H1 (cell line): ENCODE measurements at regions not wholly inside any gene's neighbourhood (a gene's known extent, or its start where the extent isn't known, plus 50 kb on each side); places are given as distances from the start of the nearest gene placed in this dataset.

Source experiments
- CTCF ChIA-PET: fragments of 300-600 bp; sonication (Branson Sonifier 250); formaldehyde crosslinking; loops from one replicate; lab custom pipeline; 2021; ENCODE audit not compliant: partially characterized antibody; lab: Charles Lee
- POLR2A ChIA-PET: fragments of 300-600 bp; sonication (Branson Sonifier 250); formaldehyde crosslinking; loops from one replicate; lab custom pipeline; 2021; ENCODE audit warnings: inconsistent platforms; ENCODE audit not compliant: partially characterized antibody; lab: Charles Lee
- DNase-seq, 2 experiments: peaks; one replicate each; pipeline versions ENCODE4 v3.0.0 to v3.0.0-alpha.2; 2010 to 2022; ENCODE audit warnings: low spot score in 2 of 2, low read depth in 1 of 2, mixed read lengths in 1 of 2
- FAIRE-seq: peaks from 2 replicates; lab custom pipeline; 2011; peaks lifted over from hg19 to GRCh38; lab: Jason Lieb, UNC
- H2AFZ ChIP-seq: 2 replicates; pipeline ENCODE4 v1.8.1; 2012; ENCODE audit warnings: low read length, inconsistent platforms
- H2AK5ac ChIP-seq: 2 replicates; pipeline ENCODE4 v1.6.1; 2013; ENCODE audit warnings: low read depth, low read length
- H2BK120ac ChIP-seq: replicated peaks from 2 replicates; pipeline ENCODE3; 2013; ENCODE audit warnings: low read depth, low read length, inconsistent platforms
- H2BK12ac ChIP-seq: 2 replicates; pipeline ENCODE4 v1.6.1; 2013; ENCODE audit warnings: low read depth, low read length
- H2BK15ac ChIP-seq: 2 replicates; pipeline ENCODE4 v1.6.1; 2013; ENCODE audit warnings: low read length
- H2BK20ac ChIP-seq: 2 replicates; pipeline ENCODE4 v1.6.1; 2013; ENCODE audit warnings: low read length
- H2BK5ac ChIP-seq: 2 replicates; pipeline ENCODE4 v1.6.1; 2013; ENCODE audit warnings: low read depth, low read length
- H3K14ac ChIP-seq: 2 replicates; pipeline ENCODE4 v1.6.1; 2013; ENCODE audit warnings: inconsistent platforms; ENCODE audit not compliant: insufficient read length
- H3K18ac ChIP-seq: 2 replicates; pipeline ENCODE4 v1.6.1; 2013; ENCODE audit warnings: low read length; ENCODE audit errors: extremely low read depth
- H3K23ac ChIP-seq: 2 replicates; pipeline ENCODE4 v1.6.1; 2013; ENCODE audit warnings: inconsistent platforms; ENCODE audit not compliant: insufficient read length
- H3K23me2 ChIP-seq: 2 replicates; pipeline ENCODE4 v1.6.1; 2013; ENCODE audit warnings: low read depth, low read length
- H3K27ac ChIP-seq: 2 replicates; pipeline ENCODE4 v1.6.1; 2011; ENCODE audit warnings: low read depth, low read length, inconsistent platforms
- H3K27me3 ChIP-seq, 4 experiments: replicated peaks in 1 of 4; 1 replicate in 1 of 4; 2 replicates in 3 of 4; pipeline versions ENCODE4 v1.6.1 to v1.8.1; 2011 to 2013; ENCODE audit warnings: low read length in 3 of 4, mild to moderate bottlenecking in 3 of 4, inconsistent platforms in 2 of 4, mixed read lengths in 2 of 4, moderate library complexity in 1 of 4; ENCODE audit not compliant: control insufficient read depth in 3 of 4, insufficient read depth in 3 of 4; ENCODE audit errors: extremely low read depth in 1 of 4
- H3K36me3 ChIP-seq, 4 experiments: 2 replicates each; pipeline versions ENCODE4 v1.6.1 to v1.8.1; 2011 to 2013; ENCODE audit warnings: mild to moderate bottlenecking in 4 of 4, low read length in 3 of 4, moderate library complexity in 2 of 4, control low read depth in 1 of 4, inconsistent platforms in 1 of 4; ENCODE audit not compliant: insufficient read depth in 4 of 4, control insufficient read depth in 2 of 4
- H3K4ac ChIP-seq: replicated peaks from 2 replicates; pipeline ENCODE3; 2013; ENCODE audit warnings: low read length, low read depth, mixed read lengths, inconsistent platforms; ENCODE audit not compliant: insufficient read length
- H3K4me1 ChIP-seq, 4 experiments: replicated peaks in 1 of 4; 1 replicate in 1 of 4; 2 replicates in 3 of 4; pipeline versions ENCODE4 v1.6.1 to v1.8.1; 2011 to 2013; ENCODE audit warnings: low read length in 3 of 4, inconsistent platforms in 2 of 4, mixed read lengths in 1 of 4; ENCODE audit not compliant: insufficient read depth in 4 of 4, control insufficient read depth in 3 of 4
- H3K4me2 ChIP-seq, 2 experiments: 2 replicates each; pipeline versions ENCODE4 v1.6.1 to v1.8.1; 2011 to 2013; ENCODE audit warnings: low read depth in 2 of 2, low read length in 2 of 2, control low read depth in 1 of 2, inconsistent platforms in 1 of 2, mild to moderate bottlenecking in 1 of 2; ENCODE audit not compliant: insufficient read depth in 1 of 2
- H3K4me3 ChIP-seq, 4 experiments: fragments of 200-600, 300-600 bp in 1 of 4; sonication (generic), shearing (Covaris generic), sonication (Bioruptor Twin) in 1 of 4; 2 replicates each; pipeline versions ENCODE4 v1.5.1 to v1.8.1; 2011 to 2016; ENCODE audit warnings: low read length in 4 of 4, low read depth in 3 of 4, control low read depth in 2 of 4, inconsistent platforms in 2 of 4, mild to moderate bottlenecking in 2 of 4, mixed read lengths in 1 of 4, moderate library complexity in 1 of 4; ENCODE audit not compliant: insufficient read depth in 2 of 4; ENCODE audit errors: extremely low read depth in 1 of 4
- H3K56ac ChIP-seq: replicated peaks from 2 replicates; pipeline ENCODE3; 2013; ENCODE audit warnings: low read depth, mild to moderate bottlenecking, mixed read lengths, low read length, inconsistent platforms; ENCODE audit not compliant: insufficient read length
- H3K79me1 ChIP-seq: 2 replicates; pipeline ENCODE4 v1.6.1; 2013; ENCODE audit warnings: low read depth, low read length, control low read depth
- H3K79me2 ChIP-seq, 2 experiments: 2 replicates each; pipeline versions ENCODE4 v1.6.1 to v1.8.1; 2012 to 2013; ENCODE audit warnings: low read length in 2 of 2, mild to moderate bottlenecking in 2 of 2, inconsistent platforms in 1 of 2; ENCODE audit not compliant: insufficient read depth in 2 of 2, control insufficient read depth in 1 of 2
- H3K9ac ChIP-seq, 4 experiments: replicated peaks in 1 of 4; 1 replicate in 1 of 4; 2 replicates in 3 of 4; pipeline versions ENCODE4 v1.6.1 to v1.8.1; 2011 to 2013; ENCODE audit warnings: low read depth in 3 of 4, low read length in 3 of 4, control low read depth in 2 of 4, mild to moderate bottlenecking in 2 of 4, moderate library complexity in 2 of 4, inconsistent platforms in 1 of 4; ENCODE audit errors: extremely low read depth in 1 of 4
- H3K9me3 ChIP-seq, 2 experiments: 2 replicates each; pipeline versions ENCODE4 v1.6.1 to v1.8.1; 2012 to 2013; ENCODE audit warnings: mild to moderate bottlenecking in 2 of 2, moderate library complexity in 2 of 2, control low read depth in 1 of 2, inconsistent platforms in 1 of 2, low read depth in 1 of 2, low read length in 1 of 2, mixed read lengths in 1 of 2; ENCODE audit not compliant: insufficient read depth in 2 of 2
- H4K20me1 ChIP-seq, 2 experiments: replicated peaks in 1 of 2; 2 replicates each; pipeline versions ENCODE3 to v1.8.1; 2011 to 2013; ENCODE audit warnings: inconsistent platforms in 2 of 2, low read length in 2 of 2, mild to moderate bottlenecking in 1 of 2; ENCODE audit not compliant: insufficient read depth in 2 of 2, control insufficient read depth in 1 of 2
- H4K5ac ChIP-seq: 2 replicates; pipeline ENCODE4 v1.6.1; 2013; ENCODE audit warnings: low read length, low read depth, mixed read lengths, inconsistent platforms; ENCODE audit not compliant: insufficient read length
- H4K8ac ChIP-seq: 2 replicates; pipeline ENCODE4 v1.8.0; 2013; ENCODE audit warnings: mild to moderate bottlenecking, moderate library complexity, low read length, inconsistent platforms; ENCODE audit not compliant: insufficient read depth; ENCODE audit errors: extremely low read depth
- H4K91ac ChIP-seq: replicated peaks from 2 replicates; pipeline ENCODE3; 2013; ENCODE audit warnings: low read length, mixed read lengths, inconsistent platforms; ENCODE audit not compliant: insufficient read length
- ASH2L ChIP-seq: fragments of 200-600, 300-600 bp; sonication (generic); IDR thresholded peaks from one replicate; pipeline ENCODE4 v1.7.1; 2017; ENCODE audit warnings: low read length
- BACH1 ChIP-seq: IDR thresholded peaks from 2 replicates; pipeline ENCODE4 v1.6.1; 2012; ENCODE audit warnings: low read length, improper control_type of control experiment
- CTBP2 ChIP-seq: IDR thresholded peaks from 2 replicates; pipeline ENCODE4 v1.7.0; 2011; ENCODE audit warnings: borderline replicate concordance, mild to moderate bottlenecking, moderate library complexity, mixed read lengths, low read length; ENCODE audit not compliant: insufficient read depth, insufficient read length
- HDAC6 ChIP-seq: IDR thresholded peaks from one replicate; pipeline ENCODE4 v1.7.1; 2012; ENCODE audit warnings: low read depth, mild to moderate bottlenecking, inconsistent platforms, low read length, moderate library complexity
- MAFK ChIP-seq: IDR thresholded peaks from 2 replicates; pipeline ENCODE4 v1.6.1; 2012; ENCODE audit warnings: low read depth, mild to moderate bottlenecking, improper control_type of control experiment, low read length
- MAX ChIP-seq: IDR thresholded peaks from 2 replicates; pipeline ENCODE4 v1.6.1; 2012; ENCODE audit warnings: inconsistent platforms
- POLR2AphosphoS5 ChIP-seq: IDR thresholded peaks from 2 replicates; pipeline ENCODE4 v1.6.1; 2011; ENCODE audit warnings: low read depth, low read length
- POU5F1 ChIP-seq: IDR thresholded peaks from 2 replicates; pipeline ENCODE4 v1.6.1; 2011; ENCODE audit warnings: low read depth, mild to moderate bottlenecking, low read length, moderate library complexity
- RAD21 ChIP-seq, 2 experiments: IDR thresholded peaks in 1 of 2; conservative IDR thresholded peaks in 1 of 2; 2 replicates each; pipeline ENCODE4 v1.6.1; 2011; ENCODE audit warnings: low read depth in 2 of 2, low read length in 2 of 2, improper control_type of control experiment in 1 of 2, inconsistent platforms in 1 of 2, mild to moderate bottlenecking in 1 of 2, moderate library complexity in 1 of 2
- SIN3A ChIP-seq, 2 experiments: IDR thresholded peaks in 1 of 2; conservative IDR thresholded peaks in 1 of 2; 2 replicates each; pipeline ENCODE4 v1.6.1; 2011 to 2012; ENCODE audit warnings: low read length in 2 of 2, improper control_type of control experiment in 1 of 2, low read depth in 1 of 2, mild to moderate bottlenecking in 1 of 2
- SP4 ChIP-seq: IDR thresholded peaks from 2 replicates; pipeline ENCODE4 v1.6.1; 2012; ENCODE audit warnings: low read length, inconsistent platforms
- TAF1 ChIP-seq: IDR thresholded peaks from 2 replicates; pipeline ENCODE4 v1.6.1; 2011; ENCODE audit warnings: mild to moderate bottlenecking, low read depth, low read length
- USF2 ChIP-seq: IDR thresholded peaks from 2 replicates; pipeline ENCODE4 v1.6.1; 2011; ENCODE audit warnings: low read length, improper control_type of control experiment
- YY1 ChIP-seq: IDR thresholded peaks from 2 replicates; pipeline ENCODE4 v1.6.1; 2011; ENCODE audit warnings: low read depth, mild to moderate bottlenecking, low read length
- WGBS, 2 experiments: shearing (Covaris generic) in 1 of 2; methylation state at CpG; one replicate each; pipeline versions ENCODE4 v1.1.6 to v1.1.7; 2013 to 2015; ENCODE audit warnings: low lambda C conversion rate in 2 of 2, mixed read lengths in 2 of 2, inconsistent platforms in 1 of 2, low coverage in 1 of 2, missing lambda C conversion rate in 1 of 2; ENCODE audit not compliant: insufficient replicate concordance in 2 of 2, insufficient coverage in 1 of 2, insufficient read length in 1 of 2; ENCODE audit errors: extremely low coverage in 1 of 2, missing lambda C conversion rate in 1 of 2; 5-methylcytosine and 5-hydroxymethylcytosine counted together

- Histone ChIP-seq H3K9ac (no peak overlapping the region), H3K79me2 (no peaks in the 10 kb centered on the region), H2BK15ac (no peak overlapping the region), H3K36me3 (no peaks in the 10 kb centered on the region), H2BK120ac (no peak overlapping the region), H3K4ac (no peak overlapping the region), H4K20me1 (no peaks in the 10 kb centered on the region), H3K4me1 (no peaks in the 10 kb centered on the region), H2BK5ac (no peak overlapping the region), H3K79me1 (no peaks in the 10 kb centered on the region), H3K14ac (no peak overlapping the region), H2AFZ (peak overlapping the region; percentile 68; the same call in 1 of the 2 replicates), H3K9me3 (peaks cover 6 to 11% of the 10 kb centered on the region in 2 experiments; a peak in 3 of 4 replicates), H3K4me3 (no peak overlapping the region), H3K27ac (no peak overlapping the region), H3K4me2 (no peak overlapping the region), H4K5ac (no peak overlapping the region), H3K27me3 (no peaks in the 10 kb centered on the region), H2AK5ac (no peak overlapping the region), H2BK20ac (no peak overlapping the region), H3K23ac (no peak overlapping the region), H3K56ac (no peak overlapping the region), H4K8ac (no peak overlapping the region), H2BK12ac (no peak overlapping the region), H4K91ac (no peak overlapping the region), H3K18ac (no peak overlapping the region), H3K23me2 (no peaks in the 10 kb centered on the region)
- FAIRE-seq (no peak), DNase-seq (no peak)
- 93% methylated on average over 4 of the region's 4 CpGs; no CpG with 5 or more reads in 1 of the 2 experiments for WGBS, 2 experiments
- POLR2A ChIA-PET: no interaction called here
- CTCF ChIA-PET: interaction anchor here (0.6 kb wide), 1 partner anchor 113 kb away, joined by 3 read pairs; no protein-coding TSS in a partner anchor
- TF ChIP-seq ASH2L (no peak), CTBP2 (no peak), POLR2AphosphoS5 (no peak), TAF1 (no peak), SP4 (no peak), MAX (no peak), SIN3A (conservative IDR thresholded peaks at IDR 0.05 in 1 of 2, IDR thresholded peaks at IDR 0.05 in 1 of 2; ENCODE audit: low read depth in 1 of 2, low read length in 2 of 2) (no peak), YY1 (no peak), USF2 (no peak), MAFK (no peak), BACH1 (no peak), HDAC6 (no peak), POU5F1 (no peak), RAD21 (IDR thresholded peaks at IDR 0.05 in 1 of 2, conservative IDR thresholded peaks at IDR 0.05 in 1 of 2; ENCODE audit: low read depth in 2 of 2, low read length in 2 of 2) (no peak)
Observed at GRCh38 chr7:118478236-118478635, 253.7 kb downstream of the ANKRD7 start.
